Myocyte (in vitro differentiated cells): ENCODE measurements at regions not wholly inside any gene's neighbourhood (a gene's known extent, or its start where the extent isn't known, plus 50 kb on each side); places are given as distances from the start of the nearest gene placed in this dataset.
A peak's percentile ranks its signal among the peaks of the same experiment; 100 is the strongest.

Experiments used
- DNase-seq: peaks from one replicate; pipeline ENCODE4 v3.0.0-alpha.2; 2012; ENCODE audit warnings: low read depth

- no peak for DNase-seq
These were observed 326.9 kb downstream of the PDHA2 start for GRCh38 chr4:96166806-96167205.

DNA sequence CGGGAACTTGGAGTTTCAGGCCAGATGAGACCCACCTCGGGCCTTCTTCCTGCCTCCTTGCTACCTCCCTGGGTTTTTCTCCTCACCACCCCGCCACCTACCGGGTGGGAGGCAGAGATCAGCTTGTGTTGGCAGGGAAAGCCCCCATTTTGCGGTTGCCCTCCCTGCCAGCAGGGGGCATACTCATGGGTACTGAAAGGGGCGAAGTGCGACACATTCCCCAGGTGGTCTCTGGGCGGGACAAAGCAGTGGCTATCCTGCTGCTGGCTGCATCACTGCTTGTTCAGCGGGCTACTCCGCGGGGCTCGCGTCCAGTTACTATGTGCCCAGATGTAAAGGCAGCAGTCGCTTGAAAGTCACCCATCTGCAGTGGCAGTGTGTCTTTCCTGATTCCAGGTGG lies 330.3 kb downstream of the PDHA2 start:
- DNase-seq, result no peak

DNA sequence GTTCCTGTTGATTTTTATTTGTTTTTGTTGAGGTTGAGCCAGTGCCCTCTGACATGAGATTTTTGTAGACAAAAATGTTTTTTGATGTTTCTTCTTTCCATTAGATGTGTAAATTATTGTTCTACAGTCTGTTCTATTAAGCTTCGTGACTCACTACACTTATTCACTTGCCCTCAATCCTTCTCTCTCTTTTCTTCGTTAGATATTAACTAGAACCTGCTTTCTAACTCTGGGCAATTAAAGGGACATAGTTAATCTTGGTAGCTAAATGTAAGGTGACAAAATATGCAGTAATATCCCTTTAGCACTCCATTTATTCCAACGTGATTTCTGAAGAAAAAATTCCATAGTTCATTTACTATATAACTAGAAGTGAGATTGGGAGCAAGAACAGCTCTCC lies 333.9 kb downstream of the PDHA2 start:
- DNase-seq, result no peak

GRCh38 chr4:96175871-96176270 lies 336.0 kb downstream of the PDHA2 start:
- DNase-seq, result no peak

- no peak for DNase-seq
These were observed 343.7 kb downstream of the PDHA2 start for GRCh38 chr4:96183611-96184010.

DNA sequence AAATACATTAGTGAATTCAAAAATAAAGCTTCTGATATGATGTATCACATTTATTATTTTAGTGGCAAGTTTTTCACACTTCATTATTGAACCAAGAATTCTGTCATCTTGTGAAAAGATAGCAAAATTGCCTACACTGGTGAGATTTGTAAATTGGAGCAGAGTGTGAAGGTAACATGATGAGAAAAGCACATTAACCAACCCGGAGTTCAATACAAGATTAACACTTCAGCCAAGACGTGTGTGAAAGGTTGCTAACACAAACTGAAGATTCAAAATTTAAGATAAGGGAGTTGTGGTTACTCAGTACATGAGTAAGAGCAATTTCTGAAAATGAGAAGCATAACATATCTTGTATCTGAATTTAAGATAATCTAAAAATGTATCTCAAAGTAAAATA lies 346.7 kb downstream of the PDHA2 start:
- DNase-seq, result no peak

DNA sequence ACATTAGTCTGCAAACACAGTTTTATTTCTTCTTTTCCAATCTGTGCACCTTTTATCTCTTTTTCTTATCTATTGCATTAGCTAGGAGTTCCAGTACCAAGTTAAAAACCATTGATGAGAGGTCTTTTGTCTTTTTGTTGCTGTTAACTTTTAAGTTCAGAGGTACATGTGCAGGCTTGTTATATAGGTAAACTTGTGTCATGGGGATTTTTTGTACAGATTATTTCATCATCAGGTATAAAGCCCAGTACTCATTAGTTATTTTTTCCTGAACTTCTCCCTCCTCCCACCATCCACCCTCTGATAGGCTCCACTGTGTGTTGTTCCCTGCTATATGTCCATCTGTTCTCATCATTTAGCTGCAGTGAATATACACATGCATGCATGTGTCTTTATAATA lies 349.9 kb downstream of the PDHA2 start:
- no peak for DNase-seq

DNA sequence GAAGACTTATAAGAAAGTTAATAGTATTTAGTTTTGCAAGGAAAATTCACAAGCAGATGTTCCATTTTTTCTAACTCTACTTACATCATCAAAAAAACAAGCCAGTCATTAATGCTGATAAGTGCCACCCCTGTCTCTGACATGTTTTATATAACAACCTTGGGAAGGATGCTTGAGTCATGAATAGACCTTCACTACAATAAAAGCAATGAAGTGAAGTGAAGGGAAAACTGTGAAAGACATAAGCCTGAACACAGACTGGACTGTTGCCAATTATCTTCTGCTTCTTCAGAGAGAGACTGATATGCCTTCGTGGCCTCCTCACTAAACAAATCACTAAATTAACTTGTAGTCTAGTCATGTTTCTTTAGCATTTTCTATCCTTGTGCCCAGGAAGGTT lies 353.2 kb downstream of the PDHA2 start:
- DNase-seq, result no peak

GRCh38 chr4:96194993-96195392 lies 355.1 kb downstream of the PDHA2 start:
- DNase-seq, result peak; percentile 53

- DNase-seq, result no peak
These were observed 365.4 kb downstream of the PDHA2 start for GRCh38 chr4:96205143-96205936.

- no peak for DNase-seq
These were observed 387.6 kb downstream of the PDHA2 start for GRCh38 chr4:96227515-96227914.

GRCh38 chr4:96228463-96228862 lies 388.6 kb downstream of the PDHA2 start:
- peak; percentile 3 for DNase-seq

DNA sequence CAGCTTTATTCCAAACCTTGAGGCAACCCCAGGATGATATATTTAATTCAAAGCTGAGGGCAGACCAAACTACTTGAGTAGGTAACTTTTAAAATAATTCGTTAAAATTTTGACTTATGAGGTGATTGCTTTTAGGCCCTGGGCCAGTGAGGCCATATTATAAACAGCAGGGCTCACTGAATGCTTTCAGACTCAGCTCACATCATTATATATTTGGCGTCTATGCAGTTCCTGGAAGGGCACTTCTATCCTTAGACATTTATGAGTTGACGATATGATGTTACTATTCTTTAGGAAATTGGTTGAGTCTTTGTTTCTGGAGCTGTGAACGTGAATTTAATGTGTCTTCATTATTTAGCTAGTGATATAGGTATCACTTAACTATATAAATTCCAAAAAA lies 400.1 kb downstream of the PDHA2 start:
- no peak for DNase-seq

GRCh38 chr4:96241819-96242218 lies 401.9 kb downstream of the PDHA2 start:
- no peak for DNase-seq

- DNase-seq, result peak; percentile 50
These were observed 407.2 kb downstream of the PDHA2 start for GRCh38 chr4:96247096-96247495.

- DNase-seq, result no peak
These were observed 408.3 kb downstream of the PDHA2 start for GRCh38 chr4:96248225-96248624.

GRCh38 chr4:96260064-96260682 lies 420.3 kb downstream of the PDHA2 start:
- DNase-seq, result no peak

DNA sequence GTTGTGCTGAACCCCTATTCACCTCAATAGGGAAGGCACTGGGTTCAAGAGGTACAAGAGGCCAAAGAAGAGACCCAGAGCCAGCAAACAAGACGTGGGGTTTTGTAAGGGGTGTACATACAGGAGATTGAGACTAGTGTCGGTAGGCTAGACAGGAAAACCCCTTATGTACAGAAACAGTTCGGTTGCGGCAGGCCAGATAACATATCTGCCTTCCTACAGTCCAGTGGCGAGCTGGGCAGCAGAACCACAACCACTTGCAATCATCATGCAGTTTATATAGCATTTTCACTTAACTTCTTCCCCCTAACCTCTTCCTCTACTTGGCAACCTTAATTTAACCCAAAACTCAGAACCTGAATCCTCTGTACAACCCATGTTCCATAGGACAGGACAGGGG lies 422.2 kb downstream of the PDHA2 start:
- no peak for DNase-seq

GRCh38 chr4:96263291-96263690 lies 423.4 kb downstream of the PDHA2 start:
- DNase-seq, result no peak

- no peak for DNase-seq
These were observed 425.1 kb downstream of the PDHA2 start for GRCh38 chr4:96264941-96265463.

GRCh38 chr4:96293806-96294205 lies 453.9 kb downstream of the PDHA2 start:
- peak; percentile 53 for DNase-seq

- no peak for DNase-seq
These were observed 455.3 kb downstream of the PDHA2 start for GRCh38 chr4:96295143-96295741.
